Left lobe of liver (tissue), 2 donors: ENCODE measurements at regions not wholly inside any gene's neighbourhood (a gene's known extent, or its start where the extent isn't known, plus 50 kb on each side); places are given as distances from the start of the nearest gene placed in this dataset.
A peak's percentile ranks its signal among the peaks of the same experiment; 100 is the strongest.
"Not testable (repeated sequence)": the region's sequence is repeated elsewhere in the genome, so short reads cannot be mapped to it uniquely, and the experiment has no call there.

Experiments used
- ATAC-seq: fragments of 200-7000 bp; cut with Tn5 transposase; one replicate; pipeline ENCODE4 v1.9.1; 2020; ENCODE audit warnings: mild to moderate bottlenecking, moderate library complexity
- DNase-seq: peaks from one replicate; pipeline ENCODE4 v3.0.0-alpha.2; 2020; ENCODE audit warnings: low spot score
- donor health status: DM: no; HTN: no; CAD: no; lungs with moderate emphysema.
- donor health status: DM: no; HTN: yes; CAD: no.

- ATAC-seq (no peak), DNase-seq (no peak)
These were observed 173.7 kb downstream of the AKR1D1 start for GRCh38 chr7:138249975-138250374.

- ATAC-seq: peak; percentile 53
- DNase-seq: not testable (repeated sequence)
These were observed 176.4 kb downstream of the AKR1D1 start for GRCh38 chr7:138252666-138253065.

GRCh38 chr7:138254444-138254843 is 178.2 kb downstream of the AKR1D1 start:
- ATAC-seq: no peak
- DNase-seq: no peak

GRCh38 chr7:138257459-138258196 is 181.4 kb downstream of the AKR1D1 start:
- peak; percentile 61 for ATAC-seq
- no peak for DNase-seq

- ATAC-seq: no peak
- no peak for DNase-seq
These were observed 181.9 kb downstream of the AKR1D1 start for GRCh38 chr7:138258197-138258559.

GRCh38 chr7:138259675-138260074 is 183.4 kb downstream of the AKR1D1 start:
- no peak for DNase-seq
- ATAC-seq: no peak

GRCh38 chr7:138267934-138268333 is 191.7 kb downstream of the AKR1D1 start:
- ATAC-seq (no peak), DNase-seq (no peak)

GRCh38 chr7:138276891-138277290 is 183.2 kb upstream of the TRIM24 start:
- no peak for ATAC-seq

GRCh38 chr7:138278601-138279000 is 181.5 kb upstream of the TRIM24 start:
- ATAC-seq: no peak
- DNase-seq: no peak

More at GRCh38 chr7:138276891-138277290, 183.2 kb upstream of the TRIM24 start:
- no peak for DNase-seq

GRCh38 chr7:138282997-138283396 is 177.1 kb upstream of the TRIM24 start:
- ATAC-seq (no peak), DNase-seq (no peak)

- no peak for DNase-seq
- peak; percentile 26 for ATAC-seq
These were observed 174.9 kb upstream of the TRIM24 start for GRCh38 chr7:138285129-138285528.

- ATAC-seq (no peak), DNase-seq (no peak)
These were observed 173.2 kb upstream of the TRIM24 start for GRCh38 chr7:138286846-138287245.

GRCh38 chr7:138287549-138287948 is 172.5 kb upstream of the TRIM24 start:
- DNase-seq: no peak
- ATAC-seq: no peak

GRCh38 chr7:138289082-138289481 is 171.0 kb upstream of the TRIM24 start:
- DNase-seq (no peak), ATAC-seq (no peak)

- ATAC-seq: no peak
- DNase-seq: no peak
These were observed 170.2 kb upstream of the TRIM24 start for GRCh38 chr7:138289864-138290263.

- DNase-seq: no peak
- no peak for ATAC-seq
These were observed 167.1 kb upstream of the TRIM24 start for GRCh38 chr7:138292951-138293350.

GRCh38 chr7:138295049-138295637 is 164.9 kb upstream of the TRIM24 start:
- DNase-seq: no peak
- peak; percentile 40 for ATAC-seq

GRCh38 chr7:138297526-138297925 is 162.5 kb upstream of the TRIM24 start:
- DNase-seq (no peak), ATAC-seq (peak; percentile 82)

GRCh38 chr7:138299066-138299465 is 161.0 kb upstream of the TRIM24 start:
- ATAC-seq: no peak

GRCh38 chr7:138303230-138304070 is 156.6 kb upstream of the TRIM24 start:
- ATAC-seq (no peak), DNase-seq (no peak)

More at GRCh38 chr7:138299066-138299465, 161.0 kb upstream of the TRIM24 start:
- DNase-seq: no peak

- DNase-seq (no peak), ATAC-seq (no peak)
These were observed 156.1 kb upstream of the TRIM24 start for GRCh38 chr7:138304071-138304320.

GRCh38 chr7:138307633-138308032 is 152.4 kb upstream of the TRIM24 start:
- DNase-seq (no peak), ATAC-seq (no peak)
